ENCODE measurements at regions not wholly inside any gene's neighbourhood (a gene's known extent, or its start where the extent isn't known, plus 50 kb on each side); places are given as distances from the start of the nearest gene placed in this dataset.

- H3K9ac ChIP-seq (ENCODE audit: low read length), result no peak overlapping the region
- no peaks in the 10 kb centered on the region for H3K9me3 ChIP-seq (ENCODE audit: insufficient read depth, low read depth, low read length)
- no peak overlapping the region for H3K18ac ChIP-seq (ENCODE audit: low read length)
- H4K91ac ChIP-seq (ENCODE audit: low read depth, low read length), result no peak overlapping the region
- no peaks in the 10 kb centered on the region for H3K27me3 ChIP-seq (ENCODE audit: insufficient read depth, low read length)
- no peaks in the 10 kb centered on the region for H3K79me1 ChIP-seq (ENCODE audit: low read length)
- no peak overlapping the region for H4K12ac ChIP-seq (ENCODE audit: low read depth, low read length)
- no peak overlapping the region for H3K4ac ChIP-seq (ENCODE audit: low read depth, low read length)
- no peak overlapping the region for H2BK12ac ChIP-seq (ENCODE audit: low read length)
- no peaks in the 10 kb centered on the region for H3K4me1 ChIP-seq (ENCODE audit: control insufficient read depth in 1 of 2, insufficient read depth in 2 of 2, low read length in 2 of 2)
- no CpG with 5 or more reads among the region's 1 CpG for WGBS (ENCODE audit: extremely low coverage, insufficient coverage, insufficient read length)
- no peak overlapping the region for H2AFZ ChIP-seq (ENCODE audit: insufficient read depth, low read length, poor library complexity)
- H3K4me3 ChIP-seq (ENCODE audit: low read depth, low read length), result no peak overlapping the region
- no peak overlapping the region for H3K4me2 ChIP-seq (ENCODE audit: low read length)
- no peak overlapping the region for H2AK5ac ChIP-seq (ENCODE audit: low read length)
- H3K14ac ChIP-seq (ENCODE audit: low read length), result no peak overlapping the region
- no peaks in the 10 kb centered on the region for H3K79me2 ChIP-seq (ENCODE audit: control insufficient read depth, insufficient read depth, low read length, poor library complexity)
- no peak overlapping the region for H2BK120ac ChIP-seq (ENCODE audit: insufficient read depth, low read length, poor library complexity)
- H2BK5ac ChIP-seq (ENCODE audit: low read depth, low read length, poor library complexity), result no peak overlapping the region
- H4K8ac ChIP-seq (ENCODE audit: low read depth, low read length), result no peak overlapping the region
- DNase-seq, result no peak
- H3K23ac ChIP-seq (ENCODE audit: low read length), result no peak overlapping the region
- no peak overlapping the region for H3K27ac ChIP-seq (ENCODE audit: low read depth, low read length)
- no peaks in the 10 kb centered on the region for H3K36me3 ChIP-seq (ENCODE audit: control insufficient read depth in 1 of 2, insufficient read depth in 2 of 2, low read length in 2 of 2)
These were observed 306.5 kb upstream of the ITGA1 start for GRCh38 chr5:52481201-52481600.

GRCh38 chr5:52481851-52482250 is 305.9 kb upstream of the ITGA1 start:
- no peak overlapping the region for H3K9ac ChIP-seq (ENCODE audit: low read length)
- H3K23ac ChIP-seq (ENCODE audit: low read length), result no peak overlapping the region
- H3K4me1 ChIP-seq (ENCODE audit: control insufficient read depth in 1 of 2, insufficient read depth in 2 of 2, low read length in 2 of 2), result no peaks in the 10 kb centered on the region
- no peak for DNase-seq
- no peaks in the 10 kb centered on the region for H3K79me1 ChIP-seq (ENCODE audit: low read length)
- H3K4ac ChIP-seq (ENCODE audit: low read depth, low read length), result no peak overlapping the region
- no peaks in the 10 kb centered on the region for H3K79me2 ChIP-seq (ENCODE audit: control insufficient read depth, insufficient read depth, low read length, poor library complexity)
- H2AK5ac ChIP-seq (ENCODE audit: low read length), result no peak overlapping the region
- no CpG with 5 or more reads among the region's 2 CpGs for WGBS (ENCODE audit: extremely low coverage, insufficient coverage, insufficient read length)
- H3K4me2 ChIP-seq (ENCODE audit: low read length), result no peak overlapping the region
- H3K27ac ChIP-seq (ENCODE audit: low read depth, low read length), result no peak overlapping the region
- no peak overlapping the region for H2AFZ ChIP-seq (ENCODE audit: insufficient read depth, low read length, poor library complexity)
- H4K8ac ChIP-seq (ENCODE audit: low read depth, low read length), result no peak overlapping the region
- no peak overlapping the region for H2BK12ac ChIP-seq (ENCODE audit: low read length)
- no peak overlapping the region for H2BK5ac ChIP-seq (ENCODE audit: low read depth, low read length, poor library complexity)
- H3K4me3 ChIP-seq (ENCODE audit: low read depth, low read length), result no peak overlapping the region
- no peaks in the 10 kb centered on the region for H3K9me3 ChIP-seq (ENCODE audit: insufficient read depth, low read depth, low read length)
- no peak overlapping the region for H3K14ac ChIP-seq (ENCODE audit: low read length)
- no peaks in the 10 kb centered on the region for H3K36me3 ChIP-seq (ENCODE audit: control insufficient read depth in 1 of 2, insufficient read depth in 2 of 2, low read length in 2 of 2)
- no peak overlapping the region for H4K91ac ChIP-seq (ENCODE audit: low read depth, low read length)
- H2BK120ac ChIP-seq (ENCODE audit: insufficient read depth, low read length, poor library complexity), result no peak overlapping the region
- no peak overlapping the region for H3K18ac ChIP-seq (ENCODE audit: low read length)
- H3K27me3 ChIP-seq (ENCODE audit: insufficient read depth, low read length), result no peaks in the 10 kb centered on the region
- no peak overlapping the region for H4K12ac ChIP-seq (ENCODE audit: low read depth, low read length)

DNA sequence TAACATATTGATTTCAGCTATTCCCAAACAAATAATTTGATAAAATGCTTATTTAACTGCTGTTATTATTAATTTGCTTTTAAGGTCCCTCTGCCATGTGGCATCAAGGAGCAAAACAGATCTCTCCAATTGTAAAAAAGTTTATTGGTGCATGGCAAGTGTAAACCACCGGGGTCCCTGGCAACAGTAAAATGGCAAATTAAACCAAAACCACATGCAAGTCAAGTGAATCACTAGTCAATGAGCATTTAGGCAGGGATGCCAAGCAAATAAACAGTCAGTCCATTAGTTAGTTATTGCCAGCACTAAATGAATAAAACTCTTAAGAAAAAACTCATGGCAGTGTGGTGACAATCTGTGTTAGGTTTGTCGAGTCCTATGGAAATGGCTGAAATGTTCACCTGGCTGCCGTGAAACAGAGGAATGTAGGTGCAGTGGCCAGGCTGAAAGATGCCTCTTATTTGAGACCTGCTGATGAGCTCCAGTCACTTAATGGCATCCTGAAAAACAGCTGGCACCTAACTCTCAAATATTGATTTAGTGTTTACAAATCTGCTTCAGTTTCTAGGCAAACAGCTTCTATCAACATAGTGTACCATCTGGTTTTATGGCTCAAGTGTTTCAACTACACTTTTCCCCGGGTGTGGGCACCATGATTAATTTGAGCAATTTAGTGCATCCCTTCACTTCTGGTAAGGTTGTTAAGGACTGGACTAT is 296.5 kb upstream of the ITGA1 start:
- H2BK120ac ChIP-seq (ENCODE audit: insufficient read depth, low read length, poor library complexity), result no peak overlapping the region
- H3K14ac ChIP-seq (ENCODE audit: low read length), result no peak overlapping the region
- H4K12ac ChIP-seq (ENCODE audit: low read depth, low read length), result no peak overlapping the region
- H3K18ac ChIP-seq (ENCODE audit: low read length), result no peak overlapping the region
- no CpG with 5 or more reads among the region's 4 CpGs for WGBS (ENCODE audit: extremely low coverage, insufficient coverage, insufficient read length)
- H3K9ac ChIP-seq (ENCODE audit: low read length), result no peak overlapping the region
- no peak overlapping the region for H3K4me2 ChIP-seq (ENCODE audit: low read length)
- H3K36me3 ChIP-seq (ENCODE audit: control insufficient read depth in 1 of 2, insufficient read depth in 2 of 2, low read length in 2 of 2), result no peaks in the 10 kb centered on the region
- H3K27me3 ChIP-seq (ENCODE audit: insufficient read depth, low read length), result no peaks in the 10 kb centered on the region
- no peaks in the 10 kb centered on the region for H3K79me1 ChIP-seq (ENCODE audit: low read length)
- no peak overlapping the region for H2BK12ac ChIP-seq (ENCODE audit: low read length)
- H2AK5ac ChIP-seq (ENCODE audit: low read length), result no peak overlapping the region
- H3K9me3 ChIP-seq (ENCODE audit: insufficient read depth, low read depth, low read length), result no peaks in the 10 kb centered on the region
- no peak overlapping the region for H4K8ac ChIP-seq (ENCODE audit: low read depth, low read length)
- H3K27ac ChIP-seq (ENCODE audit: low read depth, low read length), result no peak overlapping the region
- no peak overlapping the region for H2BK5ac ChIP-seq (ENCODE audit: low read depth, low read length, poor library complexity)
- no peaks in the 10 kb centered on the region for H3K4me1 ChIP-seq (ENCODE audit: control insufficient read depth in 1 of 2, insufficient read depth in 2 of 2, low read length in 2 of 2)
- H3K4ac ChIP-seq (ENCODE audit: low read depth, low read length), result no peak overlapping the region
- H3K79me2 ChIP-seq (ENCODE audit: control insufficient read depth, insufficient read depth, low read length, poor library complexity), result no peaks in the 10 kb centered on the region
- no peak overlapping the region for H3K4me3 ChIP-seq (ENCODE audit: low read depth, low read length)
- no peak for DNase-seq
- no peak overlapping the region for H2AFZ ChIP-seq (ENCODE audit: insufficient read depth, low read length, poor library complexity)
- H3K23ac ChIP-seq (ENCODE audit: low read length), result no peak overlapping the region
- no peak overlapping the region for H4K91ac ChIP-seq (ENCODE audit: low read depth, low read length)

DNA sequence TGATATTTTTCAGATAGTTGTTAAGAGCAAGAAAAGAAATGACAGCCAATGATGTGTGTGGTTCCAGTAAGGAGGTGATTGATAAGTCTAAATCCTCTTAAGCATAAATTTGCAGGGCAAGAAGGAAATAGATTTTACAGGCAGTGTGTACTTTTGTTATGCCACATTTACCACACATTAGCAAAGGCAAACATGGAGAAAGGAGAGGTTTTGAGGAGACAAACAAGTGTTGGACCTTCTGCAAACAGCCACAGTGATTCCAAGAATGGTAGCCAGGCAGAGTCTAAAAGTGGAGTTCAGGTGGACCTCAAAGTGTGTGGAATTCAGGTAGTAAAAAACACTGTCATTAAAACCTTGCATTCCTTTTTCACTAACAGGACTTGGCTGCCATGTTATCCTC is 295.9 kb upstream of the ITGA1 start:
- Histone ChIP-seq H2BK5ac (ENCODE audit: low read depth, low read length, poor library complexity) (no peak overlapping the region), H3K4me2 (ENCODE audit: low read length) (no peak overlapping the region), H3K4me1 (ENCODE audit: control insufficient read depth in 1 of 2, insufficient read depth in 2 of 2, low read length in 2 of 2) (no peaks in the 10 kb centered on the region), H3K4me3 (ENCODE audit: low read depth, low read length) (no peak overlapping the region), H2AK5ac (ENCODE audit: low read length) (no peak overlapping the region), H3K27ac (ENCODE audit: low read depth, low read length) (no peak overlapping the region), H3K9me3 (ENCODE audit: insufficient read depth, low read depth, low read length) (no peaks in the 10 kb centered on the region), H3K9ac (ENCODE audit: low read length) (no peak overlapping the region), H3K23ac (ENCODE audit: low read length) (no peak overlapping the region), H2AFZ (ENCODE audit: insufficient read depth, low read length, poor library complexity) (no peak overlapping the region), H3K79me1 (ENCODE audit: low read length) (no peaks in the 10 kb centered on the region), H3K27me3 (ENCODE audit: insufficient read depth, low read length) (no peaks in the 10 kb centered on the region), H3K36me3 (ENCODE audit: control insufficient read depth in 1 of 2, insufficient read depth in 2 of 2, low read length in 2 of 2) (no peaks in the 10 kb centered on the region), H3K79me2 (ENCODE audit: control insufficient read depth, insufficient read depth, low read length, poor library complexity) (no peaks in the 10 kb centered on the region), H3K18ac (ENCODE audit: low read length) (no peak overlapping the region), H4K8ac (ENCODE audit: low read depth, low read length) (no peak overlapping the region), H3K14ac (ENCODE audit: low read length) (no peak overlapping the region), H4K12ac (ENCODE audit: low read depth, low read length) (no peak overlapping the region), H3K4ac (ENCODE audit: low read depth, low read length) (no peak overlapping the region), H2BK12ac (ENCODE audit: low read length) (no peak overlapping the region), H2BK120ac (ENCODE audit: insufficient read depth, low read length, poor library complexity) (no peak overlapping the region), H4K91ac (ENCODE audit: low read depth, low read length) (no peak overlapping the region)
- DNase-seq, result no peak
